ENCODE measurements at regions not wholly inside any gene's neighbourhood (a gene's known extent, or its start where the extent isn't known, plus 50 kb on each side); places are given as distances from the start of the nearest gene placed in this dataset.
A peak's percentile ranks its signal among the peaks of the same experiment; 100 is the strongest.

DNA sequence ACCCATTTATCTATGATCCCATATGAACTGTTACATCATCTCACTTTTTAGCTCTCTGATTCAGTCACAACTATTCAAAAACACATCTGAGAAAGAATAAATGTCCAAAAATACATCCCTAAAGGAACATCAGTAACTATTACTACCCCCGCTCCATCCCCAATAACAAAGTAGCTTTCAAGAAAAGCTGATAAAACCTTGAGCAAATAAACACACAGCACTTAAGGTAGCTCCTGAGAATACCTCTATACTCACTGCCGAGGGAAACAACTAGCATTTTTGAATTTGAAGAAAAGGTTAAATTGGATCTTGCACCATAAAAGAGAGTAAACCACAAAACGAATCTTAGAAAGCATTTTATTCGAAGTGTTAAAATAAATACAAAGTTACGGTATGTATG, 63.4 kb downstream of the PMAIP1 start:
- no peak for DNase-seq (ENCODE audit: low read depth)

GRCh38 chr18:59961070-59961469, 61.3 kb downstream of the PMAIP1 start:
- no peak for DNase-seq (ENCODE audit: low read depth)

- no peak for DNase-seq (ENCODE audit: low read depth)
Measured at GRCh38 chr18:59960272-59960671, 60.5 kb downstream of the PMAIP1 start.

- DNase-seq (ENCODE audit: low read depth): no peak
Measured at GRCh38 chr18:59959606-59960005, 59.8 kb downstream of the PMAIP1 start.

- no peak for DNase-seq (ENCODE audit: low read depth)
Measured at GRCh38 chr18:59959073-59959472, 59.3 kb downstream of the PMAIP1 start.

DNA sequence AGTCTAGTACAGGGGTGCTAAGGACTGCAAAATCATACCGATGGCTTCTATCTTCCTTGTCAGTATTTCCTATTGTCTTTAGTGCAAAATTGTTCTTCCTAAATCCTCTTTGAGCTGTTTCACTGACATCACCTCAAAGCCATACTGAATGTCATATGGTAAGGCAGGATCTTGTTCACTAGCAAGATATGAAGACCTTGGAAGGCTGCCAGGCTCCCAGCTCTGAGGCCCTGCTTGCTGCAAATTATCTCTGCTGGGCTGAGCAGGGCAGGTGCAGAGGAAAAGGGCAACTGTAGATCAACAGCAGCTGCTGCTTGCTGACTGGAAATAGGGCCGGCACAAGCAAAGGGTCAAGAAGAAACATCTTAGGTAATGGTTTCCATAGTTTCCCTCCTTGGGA, 58.2 kb downstream of the PMAIP1 start:
- DNase-seq (ENCODE audit: low read depth): peak; percentile 28

DNA sequence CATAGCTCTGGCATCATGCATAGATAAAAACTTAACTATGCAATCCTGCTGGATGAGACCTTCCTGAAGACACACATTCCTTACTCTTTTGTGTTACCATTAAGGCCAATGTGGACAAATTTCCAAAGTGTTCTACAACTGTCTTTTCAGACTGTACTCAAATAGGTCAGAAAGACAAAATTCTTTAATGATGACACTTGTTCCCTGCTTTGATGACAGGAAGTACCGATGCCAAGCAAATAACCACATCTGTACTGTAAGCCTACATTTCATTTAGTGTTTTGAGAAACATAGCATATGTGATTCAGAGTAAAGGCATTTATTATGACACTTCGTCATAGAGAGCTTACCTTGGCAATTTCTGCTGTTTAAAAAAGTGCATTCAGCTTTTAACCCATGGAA, 55.0 kb downstream of the PMAIP1 start:
- DNase-seq (ENCODE audit: low read depth): no peak

GRCh38 chr18:59954241-59954640, 54.4 kb downstream of the PMAIP1 start:
- no peak for DNase-seq (ENCODE audit: low read depth)
